H1 (cell line): ENCODE measurements at regions not wholly inside any gene's neighbourhood (a gene's known extent, or its start where the extent isn't known, plus 50 kb on each side); places are given as distances from the start of the nearest gene placed in this dataset.

ENCODE experiments used
- CTCF ChIA-PET: fragments of 300-600 bp; sonication (Branson Sonifier 250); formaldehyde crosslinking; loops from one replicate; lab custom pipeline; 2021; ENCODE audit not compliant: partially characterized antibody; lab: Charles Lee
- POLR2A ChIA-PET: fragments of 300-600 bp; sonication (Branson Sonifier 250); formaldehyde crosslinking; loops from one replicate; lab custom pipeline; 2021; ENCODE audit warnings: inconsistent platforms; ENCODE audit not compliant: partially characterized antibody; lab: Charles Lee
- DNase-seq, 2 experiments: peaks; one replicate each; pipeline versions ENCODE4 v3.0.0 to v3.0.0-alpha.2; 2010 to 2022; ENCODE audit warnings: low spot score in 2 of 2, low read depth in 1 of 2, mixed read lengths in 1 of 2
- FAIRE-seq: peaks from 2 replicates; lab custom pipeline; 2011; peaks lifted over from hg19 to GRCh38; lab: Jason Lieb, UNC
- H2AFZ ChIP-seq: 2 replicates; pipeline ENCODE4 v1.8.1; 2012; ENCODE audit warnings: low read length, inconsistent platforms
- H2AK5ac ChIP-seq: 2 replicates; pipeline ENCODE4 v1.6.1; 2013; ENCODE audit warnings: low read depth, low read length
- H2BK120ac ChIP-seq: replicated peaks from 2 replicates; pipeline ENCODE3; 2013; ENCODE audit warnings: low read depth, low read length, inconsistent platforms
- H2BK12ac ChIP-seq: 2 replicates; pipeline ENCODE4 v1.6.1; 2013; ENCODE audit warnings: low read depth, low read length
- H2BK15ac ChIP-seq: 2 replicates; pipeline ENCODE4 v1.6.1; 2013; ENCODE audit warnings: low read length
- H2BK20ac ChIP-seq: 2 replicates; pipeline ENCODE4 v1.6.1; 2013; ENCODE audit warnings: low read length
- H2BK5ac ChIP-seq: 2 replicates; pipeline ENCODE4 v1.6.1; 2013; ENCODE audit warnings: low read depth, low read length
- H3K14ac ChIP-seq: 2 replicates; pipeline ENCODE4 v1.6.1; 2013; ENCODE audit warnings: inconsistent platforms; ENCODE audit not compliant: insufficient read length
- H3K18ac ChIP-seq: 2 replicates; pipeline ENCODE4 v1.6.1; 2013; ENCODE audit warnings: low read length; ENCODE audit errors: extremely low read depth
- H3K23ac ChIP-seq: 2 replicates; pipeline ENCODE4 v1.6.1; 2013; ENCODE audit warnings: inconsistent platforms; ENCODE audit not compliant: insufficient read length
- H3K23me2 ChIP-seq: 2 replicates; pipeline ENCODE4 v1.6.1; 2013; ENCODE audit warnings: low read depth, low read length
- H3K27ac ChIP-seq: 2 replicates; pipeline ENCODE4 v1.6.1; 2011; ENCODE audit warnings: low read depth, low read length, inconsistent platforms
- H3K27me3 ChIP-seq, 4 experiments: replicated peaks in 1 of 4; 1 replicate in 1 of 4; 2 replicates in 3 of 4; pipeline versions ENCODE4 v1.6.1 to v1.8.1; 2011 to 2013; ENCODE audit warnings: low read length in 3 of 4, mild to moderate bottlenecking in 3 of 4, inconsistent platforms in 2 of 4, mixed read lengths in 2 of 4, moderate library complexity in 1 of 4; ENCODE audit not compliant: control insufficient read depth in 3 of 4, insufficient read depth in 3 of 4; ENCODE audit errors: extremely low read depth in 1 of 4
- H3K36me3 ChIP-seq, 4 experiments: 2 replicates each; pipeline versions ENCODE4 v1.6.1 to v1.8.1; 2011 to 2013; ENCODE audit warnings: mild to moderate bottlenecking in 4 of 4, low read length in 3 of 4, moderate library complexity in 2 of 4, control low read depth in 1 of 4, inconsistent platforms in 1 of 4; ENCODE audit not compliant: insufficient read depth in 4 of 4, control insufficient read depth in 2 of 4
- H3K4ac ChIP-seq: replicated peaks from 2 replicates; pipeline ENCODE3; 2013; ENCODE audit warnings: low read length, low read depth, mixed read lengths, inconsistent platforms; ENCODE audit not compliant: insufficient read length
- H3K4me1 ChIP-seq, 4 experiments: replicated peaks in 1 of 4; 1 replicate in 1 of 4; 2 replicates in 3 of 4; pipeline versions ENCODE4 v1.6.1 to v1.8.1; 2011 to 2013; ENCODE audit warnings: low read length in 3 of 4, inconsistent platforms in 2 of 4, mixed read lengths in 1 of 4; ENCODE audit not compliant: insufficient read depth in 4 of 4, control insufficient read depth in 3 of 4
- H3K4me2 ChIP-seq, 2 experiments: 2 replicates each; pipeline versions ENCODE4 v1.6.1 to v1.8.1; 2011 to 2013; ENCODE audit warnings: low read depth in 2 of 2, low read length in 2 of 2, control low read depth in 1 of 2, inconsistent platforms in 1 of 2, mild to moderate bottlenecking in 1 of 2; ENCODE audit not compliant: insufficient read depth in 1 of 2
- H3K4me3 ChIP-seq, 4 experiments: fragments of 200-600, 300-600 bp in 1 of 4; sonication (generic), shearing (Covaris generic), sonication (Bioruptor Twin) in 1 of 4; 2 replicates each; pipeline versions ENCODE4 v1.5.1 to v1.8.1; 2011 to 2016; ENCODE audit warnings: low read length in 4 of 4, low read depth in 3 of 4, control low read depth in 2 of 4, inconsistent platforms in 2 of 4, mild to moderate bottlenecking in 2 of 4, mixed read lengths in 1 of 4, moderate library complexity in 1 of 4; ENCODE audit not compliant: insufficient read depth in 2 of 4; ENCODE audit errors: extremely low read depth in 1 of 4
- H3K56ac ChIP-seq: replicated peaks from 2 replicates; pipeline ENCODE3; 2013; ENCODE audit warnings: low read depth, mild to moderate bottlenecking, mixed read lengths, low read length, inconsistent platforms; ENCODE audit not compliant: insufficient read length
- H3K79me1 ChIP-seq: 2 replicates; pipeline ENCODE4 v1.6.1; 2013; ENCODE audit warnings: low read depth, low read length, control low read depth
- H3K79me2 ChIP-seq, 2 experiments: 2 replicates each; pipeline versions ENCODE4 v1.6.1 to v1.8.1; 2012 to 2013; ENCODE audit warnings: low read length in 2 of 2, mild to moderate bottlenecking in 2 of 2, inconsistent platforms in 1 of 2; ENCODE audit not compliant: insufficient read depth in 2 of 2, control insufficient read depth in 1 of 2
- H3K9ac ChIP-seq, 4 experiments: replicated peaks in 1 of 4; 1 replicate in 1 of 4; 2 replicates in 3 of 4; pipeline versions ENCODE4 v1.6.1 to v1.8.1; 2011 to 2013; ENCODE audit warnings: low read depth in 3 of 4, low read length in 3 of 4, control low read depth in 2 of 4, mild to moderate bottlenecking in 2 of 4, moderate library complexity in 2 of 4, inconsistent platforms in 1 of 4; ENCODE audit errors: extremely low read depth in 1 of 4
- H3K9me3 ChIP-seq, 2 experiments: 2 replicates each; pipeline versions ENCODE4 v1.6.1 to v1.8.1; 2012 to 2013; ENCODE audit warnings: mild to moderate bottlenecking in 2 of 2, moderate library complexity in 2 of 2, control low read depth in 1 of 2, inconsistent platforms in 1 of 2, low read depth in 1 of 2, low read length in 1 of 2, mixed read lengths in 1 of 2; ENCODE audit not compliant: insufficient read depth in 2 of 2
- H4K20me1 ChIP-seq, 2 experiments: replicated peaks in 1 of 2; 2 replicates each; pipeline versions ENCODE3 to v1.8.1; 2011 to 2013; ENCODE audit warnings: inconsistent platforms in 2 of 2, low read length in 2 of 2, mild to moderate bottlenecking in 1 of 2; ENCODE audit not compliant: insufficient read depth in 2 of 2, control insufficient read depth in 1 of 2
- H4K5ac ChIP-seq: 2 replicates; pipeline ENCODE4 v1.6.1; 2013; ENCODE audit warnings: low read length, low read depth, mixed read lengths, inconsistent platforms; ENCODE audit not compliant: insufficient read length
- H4K8ac ChIP-seq: 2 replicates; pipeline ENCODE4 v1.8.0; 2013; ENCODE audit warnings: mild to moderate bottlenecking, moderate library complexity, low read length, inconsistent platforms; ENCODE audit not compliant: insufficient read depth; ENCODE audit errors: extremely low read depth
- H4K91ac ChIP-seq: replicated peaks from 2 replicates; pipeline ENCODE3; 2013; ENCODE audit warnings: low read length, mixed read lengths, inconsistent platforms; ENCODE audit not compliant: insufficient read length
- SP4 ChIP-seq: IDR thresholded peaks from 2 replicates; pipeline ENCODE4 v1.6.1; 2012; ENCODE audit warnings: low read length, inconsistent platforms
- WGBS, 2 experiments: shearing (Covaris generic) in 1 of 2; methylation state at CpG; one replicate each; pipeline versions ENCODE4 v1.1.6 to v1.1.7; 2013 to 2015; ENCODE audit warnings: low lambda C conversion rate in 2 of 2, mixed read lengths in 2 of 2, inconsistent platforms in 1 of 2, low coverage in 1 of 2, missing lambda C conversion rate in 1 of 2; ENCODE audit not compliant: insufficient replicate concordance in 2 of 2, insufficient coverage in 1 of 2, insufficient read length in 1 of 2; ENCODE audit errors: extremely low coverage in 1 of 2, missing lambda C conversion rate in 1 of 2; 5-methylcytosine and 5-hydroxymethylcytosine counted together

DNA sequence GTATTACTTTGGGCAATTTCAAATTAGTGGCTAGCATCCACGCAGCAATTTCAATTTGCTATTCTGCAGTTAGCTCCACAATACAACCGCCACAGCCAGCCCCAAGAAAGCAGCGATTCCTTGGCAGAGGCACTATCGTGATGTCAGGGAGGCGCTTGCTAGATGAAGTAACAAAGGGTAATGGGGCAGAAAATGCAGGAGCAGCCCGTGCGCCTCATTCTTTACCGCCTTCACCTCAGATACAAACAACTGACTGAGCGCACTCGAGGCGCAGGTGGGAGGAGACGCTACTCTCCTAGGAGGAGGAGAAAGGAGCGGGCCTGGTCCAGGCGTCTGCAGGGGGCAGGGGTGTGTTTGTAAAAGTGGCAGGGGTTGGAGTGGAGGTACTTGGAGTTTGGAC, 76.9 kb upstream of the ASB18 start:
- no peaks in the 10 kb centered on the region for H3K36me3 ChIP-seq
- H3K4me3 ChIP-seq: no peak overlapping the region
- H4K5ac ChIP-seq: no peak overlapping the region
- POLR2A ChIA-PET: no interaction called here
- H4K8ac ChIP-seq: no peak overlapping the region
- no peaks in the 10 kb centered on the region for H3K79me2 ChIP-seq
- H2BK12ac ChIP-seq: no peak overlapping the region
- no peak overlapping the region for H2BK15ac ChIP-seq
- H3K9ac ChIP-seq: no peak overlapping the region
- no peak overlapping the region for H3K23ac ChIP-seq
- H4K20me1 ChIP-seq: no peaks in the 10 kb centered on the region
- no peak overlapping the region; the same call in 1 of the 2 replicates for H3K18ac ChIP-seq
- H4K91ac ChIP-seq: no peak overlapping the region
- no peaks in the 10 kb centered on the region for H3K79me1 ChIP-seq
- H3K56ac ChIP-seq: no peak overlapping the region
- DNase-seq (no peak), FAIRE-seq (no peak)
- H2BK20ac ChIP-seq: no peak overlapping the region
- H2BK5ac ChIP-seq: no peak overlapping the region
- peaks cover 0 to 8% (median 5%) of the 10 kb centered on the region in 4 experiments; a peak in 3 of 7 replicates for H3K4me1 ChIP-seq
- H2BK120ac ChIP-seq: no peak overlapping the region
- no peak overlapping the region for H3K27ac ChIP-seq
- H3K27me3 ChIP-seq: no peaks in the 10 kb centered on the region
- WGBS, 2 experiments: 83% methylated on average over 14 of the region's 14 CpGs; no CpG with 5 or more reads in 1 of the 2 experiments
- no peaks in the 10 kb centered on the region for H3K23me2 ChIP-seq
- no peak overlapping the region for H3K4me2 ChIP-seq
- no peak overlapping the region for H3K4ac ChIP-seq
- CTCF ChIA-PET: interaction anchor here (4.7 kb wide), 1 partner anchor 31 kb away, joined by 27 read pairs; no protein-coding TSS in a partner anchor
- H3K9me3 ChIP-seq: peaks cover 0 to 4% of the 10 kb centered on the region in 2 experiments; a peak in 2 of 4 replicates
- H2AK5ac ChIP-seq: no peak overlapping the region
- H2AFZ ChIP-seq: no peak overlapping the region
- H3K14ac ChIP-seq: no peak overlapping the region
- no peak for TF ChIP-seq SP4
